Uterus (tissue), 3 donors: ENCODE measurements at regions not wholly inside any gene's neighbourhood (a gene's known extent, or its start where the extent isn't known, plus 50 kb on each side); places are given as distances from the start of the nearest gene placed in this dataset.
A peak's percentile ranks its signal among the peaks of the same experiment; 100 is the strongest.
"Not testable (repeated sequence)": the region's sequence is repeated elsewhere in the genome, so short reads cannot be mapped to it uniquely, and the experiment has no call there.

Experiments used
- DNase-seq, 2 donors: peaks; one replicate each; pipeline ENCODE4 v3.0.0-alpha.2; 2019 to 2020
- H3K27ac ChIP-seq, 2 donors: fragments of 200-600 bp; sonication (generic); 1 replicate in 1 of 2; 2 replicates in 1 of 2; pipeline ENCODE4 v1.5.1; 2016 to 2018
- H3K27me3 ChIP-seq, 2 donors: fragments of 200-600 bp; sonication (generic); one replicate each; pipeline ENCODE4 v1.5.1; 2018 to 2019; ENCODE audit warnings: control low read depth in 1 of 2
- H3K36me3 ChIP-seq, 2 donors: fragments of 200-600 bp; sonication (generic); one replicate each; pipeline ENCODE4 v1.5.1; 2019; ENCODE audit warnings: control low read depth in 1 of 2
- H3K4me1 ChIP-seq, 2 donors: fragments of 200-600 bp; sonication (generic); one replicate each; pipeline ENCODE4 v1.5.1; 2018 to 2019; ENCODE audit warnings: control low read depth in 1 of 2
- H3K4me3 ChIP-seq, 2 donors: fragments of 200-600 bp; sonication (generic); 1 replicate in 1 of 2; 2 replicates in 1 of 2; pipeline ENCODE4 v1.5.1; 2018 to 2019; ENCODE audit warnings: mild to moderate bottlenecking in 1 of 2
- H3K9me3 ChIP-seq, 2 donors: fragments of 200-600 bp; sonication (generic); one replicate each; pipeline ENCODE4 v1.5.1; 2019; ENCODE audit warnings: control low read depth in 1 of 2
- POLR2A ChIP-seq, 2 donors: fragments of 450-650 bp; IDR thresholded peaks; one replicate each; pipeline ENCODE4 v1.6.1; 2016; ENCODE audit warnings: antibody characterized with exemption in 2 of 2, mild to moderate bottlenecking in 1 of 2, moderate library complexity in 1 of 2
- intact Hi-C: fragments of 100-400 bp; cut with DNase I; formaldehyde crosslinking; loops from one replicate; pipeline ENCODE4 v1.15.1; 2023; ENCODE audit warnings: low total_unique reads
- TF ChIP-seq, protein P1 (sequence below), 4 experiments: fragments of 200-600 bp in 2 of 4; fragments of 450-650 bp in 2 of 4; sonication (generic) in 2 of 4; IDR thresholded peaks; one replicate each; pipeline ENCODE4 v1.5.1; 2016 to 2019; ENCODE audit warnings: antibody characterized with exemption in 4 of 4, mild to moderate bottlenecking in 2 of 4, moderate library complexity in 1 of 4
- donor health status: DM: yes; HTN: yes; CAD: no.

DNA sequence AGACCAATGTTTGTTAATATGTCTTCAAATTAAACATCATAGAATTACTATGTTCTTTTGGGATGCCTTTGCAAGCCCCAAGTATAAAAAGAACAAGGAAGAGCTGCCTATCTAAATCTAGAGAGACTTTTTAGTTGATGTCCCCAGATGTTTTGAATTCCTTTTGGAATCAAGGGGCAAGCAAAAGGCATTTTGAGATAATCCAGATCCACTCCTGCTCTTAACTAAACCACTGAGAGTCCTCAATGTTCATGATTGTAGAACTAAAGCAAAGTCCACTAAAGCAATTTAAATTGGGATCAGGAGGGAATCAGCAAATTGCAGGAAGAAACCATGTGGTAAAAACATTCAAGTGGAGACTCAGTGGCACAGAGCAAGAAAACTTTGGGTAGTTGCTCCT, 558.5 kb upstream of the VRK2 start:
- no peak overlapping the region for H3K4me3 ChIP-seq
- no peaks in the 10 kb centered on the region for H3K4me1 ChIP-seq
- no peak for DNase-seq
- no peaks in the 10 kb centered on the region for H3K9me3 ChIP-seq
- no peaks in the 10 kb centered on the region for H3K36me3 ChIP-seq
- H3K27me3 ChIP-seq, result no peaks in the 10 kb centered on the region
- no peak overlapping the region for H3K27ac ChIP-seq
- intact Hi-C loops, result no loop called here
- TF ChIP-seq POLR2A (IDR thresholded peaks at IDR 0.05), result no peak
- TF ChIP-seq, protein P1, sequence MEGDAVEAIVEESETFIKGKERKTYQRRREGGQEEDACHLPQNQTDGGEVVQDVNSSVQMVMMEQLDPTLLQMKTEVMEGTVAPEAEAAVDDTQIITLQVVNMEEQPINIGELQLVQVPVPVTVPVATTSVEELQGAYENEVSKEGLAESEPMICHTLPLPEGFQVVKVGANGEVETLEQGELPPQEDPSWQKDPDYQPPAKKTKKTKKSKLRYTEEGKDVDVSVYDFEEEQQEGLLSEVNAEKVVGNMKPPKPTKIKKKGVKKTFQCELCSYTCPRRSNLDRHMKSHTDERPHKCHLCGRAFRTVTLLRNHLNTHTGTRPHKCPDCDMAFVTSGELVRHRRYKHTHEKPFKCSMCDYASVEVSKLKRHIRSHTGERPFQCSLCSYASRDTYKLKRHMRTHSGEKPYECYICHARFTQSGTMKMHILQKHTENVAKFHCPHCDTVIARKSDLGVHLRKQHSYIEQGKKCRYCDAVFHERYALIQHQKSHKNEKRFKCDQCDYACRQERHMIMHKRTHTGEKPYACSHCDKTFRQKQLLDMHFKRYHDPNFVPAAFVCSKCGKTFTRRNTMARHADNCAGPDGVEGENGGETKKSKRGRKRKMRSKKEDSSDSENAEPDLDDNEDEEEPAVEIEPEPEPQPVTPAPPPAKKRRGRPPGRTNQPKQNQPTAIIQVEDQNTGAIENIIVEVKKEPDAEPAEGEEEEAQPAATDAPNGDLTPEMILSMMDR (IDR thresholded peaks at IDR 0.05), result no peak

DNA sequence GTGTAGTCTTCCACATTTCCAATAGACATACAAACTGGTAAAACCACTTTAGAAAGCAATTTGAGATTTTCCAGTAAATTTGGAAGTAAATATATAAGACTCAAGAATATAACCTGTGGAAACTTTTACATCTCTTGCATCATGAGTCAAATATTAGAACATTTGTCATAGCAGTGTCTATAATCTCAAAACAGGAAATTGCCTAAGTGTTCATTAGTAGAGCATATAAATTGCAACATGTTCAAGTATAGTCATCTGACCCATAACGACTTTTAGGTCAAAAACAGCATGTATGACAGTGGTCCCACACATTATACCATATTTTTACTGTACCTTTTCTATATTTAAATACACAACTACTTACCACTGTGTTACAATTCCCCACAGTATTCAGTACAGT, 555.9 kb upstream of the VRK2 start:
- no peak for DNase-seq
- no peak for TF ChIP-seq POLR2A (IDR thresholded peaks at IDR 0.05)
- intact Hi-C loops, result no loop called here
- no peaks in the 10 kb centered on the region for H3K27me3 ChIP-seq
- no peak overlapping the region for H3K4me3 ChIP-seq
- H3K4me1 ChIP-seq, result no peaks in the 10 kb centered on the region
- H3K36me3 ChIP-seq, result no peaks in the 10 kb centered on the region
- no peaks in the 10 kb centered on the region for H3K9me3 ChIP-seq
- H3K27ac ChIP-seq, result no peak overlapping the region

DNA sequence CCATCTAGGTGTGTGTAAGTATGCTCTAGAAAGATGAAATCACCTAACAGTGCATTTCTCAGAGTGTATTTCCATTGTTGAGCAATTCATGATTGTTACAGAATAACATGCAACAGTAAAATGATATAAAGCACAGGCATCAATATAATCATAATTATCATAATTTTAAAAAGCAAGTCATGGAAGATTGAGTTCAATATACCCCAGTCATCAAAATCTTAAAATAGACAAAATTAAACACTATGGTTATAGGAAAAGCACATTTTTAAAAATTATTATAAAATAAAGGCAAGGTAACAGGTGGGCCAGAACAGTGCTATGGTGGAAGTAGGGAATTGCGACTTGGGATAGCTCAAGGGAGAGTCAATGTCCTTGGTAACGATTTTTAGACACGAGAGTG, 555.4 kb upstream of the VRK2 start:
- no peaks in the 10 kb centered on the region for H3K4me1 ChIP-seq
- TF ChIP-seq POLR2A (IDR thresholded peaks at IDR 0.05), result no peak
- TF ChIP-seq, protein P1 (IDR thresholded peaks at IDR 0.05), result no peak
- H3K27ac ChIP-seq, result no peak overlapping the region
- H3K9me3 ChIP-seq, result no peaks in the 10 kb centered on the region
- intact Hi-C loops, result no loop called here
- no peaks in the 10 kb centered on the region for H3K27me3 ChIP-seq
- no peaks in the 10 kb centered on the region for H3K36me3 ChIP-seq
- no peak overlapping the region for H3K4me3 ChIP-seq
- DNase-seq, result no peak

DNA sequence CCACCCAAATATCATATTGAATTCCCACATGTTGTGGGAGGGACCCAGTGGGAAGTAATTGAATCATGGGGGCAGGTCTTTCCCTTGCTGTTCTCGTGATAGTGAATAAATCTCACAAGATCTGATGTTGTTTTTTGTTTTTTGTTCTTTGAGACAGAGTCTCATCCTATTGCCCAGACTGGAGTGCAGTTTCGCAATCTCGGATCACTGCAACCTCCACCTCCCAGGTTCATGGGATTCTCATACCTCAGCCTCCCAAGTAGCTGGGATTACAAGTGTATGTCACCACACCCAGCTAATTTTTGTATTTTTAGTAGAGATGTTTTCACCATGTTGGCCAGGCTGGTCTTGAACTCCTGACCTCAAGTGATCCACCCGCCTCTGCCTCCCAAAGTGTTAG, 552.6 kb upstream of the VRK2 start:
- intact Hi-C loops, H3K27ac ChIP-seq, H3K9me3 ChIP-seq, DNase-seq, H3K4me1 ChIP-seq, H3K27me3 ChIP-seq, H3K36me3 ChIP-seq, H3K4me3 ChIP-seq: not testable (repeated sequence)

DNA sequence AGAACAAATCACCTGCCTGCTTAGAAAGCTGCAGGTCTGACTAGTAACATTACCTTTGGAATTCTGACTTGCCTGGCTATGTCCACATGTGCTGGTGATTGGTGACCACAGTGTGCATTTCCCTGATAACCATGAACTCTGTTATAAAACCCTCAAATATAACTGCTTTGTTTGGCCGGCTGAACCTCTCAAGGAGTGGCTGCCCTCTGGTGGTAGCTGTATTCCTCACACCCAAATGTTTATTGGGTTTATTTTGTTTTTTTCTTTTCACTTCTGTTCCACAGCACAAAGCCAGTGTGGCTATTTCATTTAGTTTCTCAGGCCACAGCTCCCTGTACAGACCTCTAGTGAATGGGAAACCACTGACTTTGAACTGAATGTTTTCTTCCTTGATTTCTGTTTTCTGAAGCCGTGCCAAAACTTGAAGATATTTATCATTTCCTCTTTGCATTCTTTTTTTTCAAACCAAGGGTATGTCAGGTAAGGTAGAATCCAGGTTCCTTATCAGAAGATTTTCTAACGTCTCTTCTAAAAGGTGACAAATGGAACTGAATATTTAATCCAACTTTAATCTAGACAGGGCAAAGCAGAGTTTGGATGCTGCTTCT, 549.0 kb upstream of the VRK2 start:
- Histone ChIP-seq H3K4me1 (no peaks in the 10 kb centered on the region), H3K27me3 (no peaks in the 10 kb centered on the region), H3K4me3 (no peak overlapping the region), H3K27ac (no peak overlapping the region), H3K36me3 (no peaks in the 10 kb centered on the region), H3K9me3 (no peaks in the 10 kb centered on the region)
- intact Hi-C loops, result no loop called here
- no peak for TF ChIP-seq POLR2A (IDR thresholded peaks at IDR 0.05)
- TF ChIP-seq, protein P1 (IDR thresholded peaks at IDR 0.05), result peak in 3 of 4 experiments; percentile 14 to 58 (median 44)
- DNase-seq, result peak; percentile 18 to 25

DNA sequence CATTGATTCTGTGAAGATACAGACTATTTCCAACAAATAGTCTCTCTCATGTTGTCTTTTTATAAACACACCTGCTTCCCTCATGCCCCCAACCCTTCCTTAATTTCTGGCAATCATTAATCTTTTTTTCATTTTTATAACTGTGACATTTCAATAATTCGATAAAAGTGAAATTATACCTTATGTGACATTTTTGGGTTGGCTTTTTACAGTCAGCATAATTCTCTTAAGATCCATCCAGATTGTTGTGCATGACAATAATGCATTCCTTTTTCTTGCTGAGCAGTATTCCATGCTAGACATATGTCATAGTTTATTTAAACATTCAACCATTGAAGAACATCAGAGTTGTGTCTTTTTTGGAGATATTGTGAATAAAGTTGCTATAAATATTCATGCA, 541.8 kb upstream of the VRK2 start:
- intact Hi-C loops, result no loop called here
- Histone ChIP-seq H3K36me3 (no peaks in the 10 kb centered on the region), H3K27me3 (no peaks in the 10 kb centered on the region), H3K4me1 (no peaks in the 10 kb centered on the region), H3K9me3 (no peaks in the 10 kb centered on the region), H3K27ac (no peak overlapping the region), H3K4me3 (no peak overlapping the region)
- TF ChIP-seq POLR2A (IDR thresholded peaks at IDR 0.05), result no peak
- TF ChIP-seq, protein P1 (IDR thresholded peaks at IDR 0.05), result no peak
- DNase-seq, result no peak
